Lung microvascular endothelial cell (primary cell): ENCODE measurements at regions not wholly inside any gene's neighbourhood (a gene's known extent, or its start where the extent isn't known, plus 50 kb on each side); places are given as distances from the start of the nearest gene placed in this dataset.

ENCODE experiments used
- DNase-seq, 2 donors: peaks; one replicate each; pipeline versions ENCODE4 v3.0.0 to v3.0.0-alpha.2; 2010; ENCODE audit warnings: low read depth in 2 of 2

DNA sequence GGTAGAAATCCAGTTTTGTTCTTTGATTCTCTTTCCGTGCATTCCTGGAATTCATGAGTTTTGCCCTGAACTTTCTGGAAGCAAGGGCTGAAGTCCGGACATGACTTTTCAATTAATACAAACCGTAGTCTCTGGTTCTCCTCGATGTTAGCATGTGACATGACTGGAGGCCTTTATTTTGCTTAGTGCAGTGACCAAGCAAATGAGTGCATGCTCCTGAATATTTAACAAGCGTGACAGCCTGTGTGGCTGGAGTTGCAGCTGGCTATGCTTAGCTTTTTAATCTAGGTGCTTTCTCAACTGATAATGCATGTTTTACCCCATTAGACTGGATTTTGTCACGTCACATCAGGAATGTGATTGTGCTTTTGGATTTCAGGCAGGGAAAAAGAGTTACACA is 302.1 kb downstream of the MAP2K6 start:
- no peak for DNase-seq

DNA sequence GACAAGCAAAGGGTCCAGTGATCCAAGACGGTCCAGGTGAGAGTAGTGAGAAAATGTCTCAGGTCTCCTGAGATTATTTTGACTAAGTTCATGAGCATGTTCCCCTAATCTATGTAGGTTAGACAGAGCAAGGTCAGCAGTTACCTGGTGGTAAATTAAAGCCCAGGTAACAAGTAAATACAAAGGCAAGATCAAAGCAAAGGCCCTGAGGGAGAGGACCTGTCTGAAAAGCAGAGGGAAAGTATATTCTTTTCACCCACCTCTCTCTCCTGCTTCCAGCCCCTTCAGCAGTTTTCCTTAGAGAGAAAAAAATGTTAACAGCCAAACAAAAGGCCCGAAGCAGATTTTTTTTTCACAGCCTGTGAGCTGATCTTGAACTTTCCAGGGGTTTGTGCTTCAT is 302.7 kb downstream of the MAP2K6 start:
- DNase-seq: no peak

DNA sequence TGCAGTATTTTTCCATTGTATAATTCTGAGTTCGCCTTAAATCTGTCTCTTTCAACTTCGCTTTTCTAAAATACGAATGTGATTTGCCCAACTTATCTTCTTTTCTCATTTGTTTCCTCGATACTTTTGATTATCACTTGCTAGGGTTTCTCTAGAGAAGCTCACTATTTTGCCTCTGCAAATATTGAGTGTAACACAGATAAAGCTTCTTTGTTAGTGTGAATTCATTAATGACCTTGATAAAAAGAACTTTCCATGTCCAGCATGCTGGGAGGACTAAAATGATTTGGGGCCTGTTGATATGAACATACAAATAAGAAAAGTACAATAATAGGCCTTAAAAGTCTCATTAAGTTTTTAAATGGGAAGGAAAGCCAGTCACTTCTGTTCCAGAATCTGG is 303.3 kb downstream of the MAP2K6 start:
- no peak for DNase-seq

DNA sequence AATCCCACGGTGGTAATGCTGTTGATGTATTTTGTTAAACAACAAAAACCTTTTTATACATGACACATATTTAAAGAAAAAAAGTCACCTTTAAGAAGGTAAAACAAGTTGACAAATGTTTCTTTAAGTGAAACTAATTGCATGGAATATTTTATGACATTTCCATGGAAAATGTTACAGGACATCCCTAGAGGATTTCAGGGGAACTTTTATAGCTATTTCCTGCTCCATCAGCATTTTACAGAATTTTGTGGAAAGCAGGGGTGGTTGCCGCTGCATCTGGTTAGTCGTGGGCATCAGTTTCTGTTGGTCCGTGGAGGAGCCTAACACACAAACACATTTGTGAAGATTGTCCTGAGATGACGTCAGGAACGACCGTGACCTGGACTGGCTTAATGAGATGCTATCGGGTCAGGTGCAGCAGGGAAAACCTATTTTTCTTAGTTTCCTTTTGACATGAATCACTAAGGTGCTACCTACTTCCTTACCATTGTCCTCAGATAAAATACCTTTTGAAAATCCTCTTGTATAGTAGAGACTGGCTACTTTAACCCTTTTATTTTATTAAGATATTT is 305.1 kb downstream of the MAP2K6 start:
- DNase-seq: peak in 1 of 2 donors; percentile 3

DNA sequence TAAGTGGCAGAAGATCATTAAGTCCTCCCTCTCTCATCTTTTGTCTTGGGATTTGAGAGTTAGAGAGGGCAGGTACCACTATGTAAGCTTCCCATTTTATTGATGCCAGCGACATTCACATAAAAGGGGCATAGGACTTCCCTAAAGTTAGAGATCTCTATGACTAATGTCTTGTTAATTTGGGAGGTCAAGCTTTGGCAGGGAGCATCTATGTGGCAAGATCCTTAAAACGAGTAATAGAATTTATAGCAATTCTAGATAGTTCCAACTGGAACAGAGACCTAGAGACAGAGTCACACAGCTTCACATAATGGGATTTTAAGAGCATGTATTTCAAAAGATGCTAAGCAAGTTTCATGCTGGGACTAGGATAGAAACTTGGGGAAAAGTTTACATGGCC is 308.0 kb downstream of the MAP2K6 start:
- no peak for DNase-seq

DNA sequence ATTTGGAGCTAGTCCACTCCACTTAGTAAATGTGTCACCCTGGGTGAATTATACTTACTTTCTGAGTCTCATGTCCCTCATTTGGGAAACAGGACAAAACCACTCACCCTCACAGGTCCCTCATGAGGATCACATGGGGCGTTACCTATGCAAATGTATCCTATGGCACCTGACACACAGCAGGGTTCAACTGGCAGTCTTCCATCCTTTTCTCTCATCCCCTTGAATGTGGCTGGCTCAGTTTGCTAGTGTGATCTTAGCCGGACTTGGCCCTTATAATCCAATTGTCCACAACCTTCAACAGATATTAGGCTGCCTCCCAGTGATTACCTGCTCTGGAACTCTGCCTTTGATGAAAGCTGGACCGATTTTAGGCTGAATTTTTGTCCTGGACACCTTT is 308.8 kb downstream of the MAP2K6 start:
- no peak for DNase-seq

DNA sequence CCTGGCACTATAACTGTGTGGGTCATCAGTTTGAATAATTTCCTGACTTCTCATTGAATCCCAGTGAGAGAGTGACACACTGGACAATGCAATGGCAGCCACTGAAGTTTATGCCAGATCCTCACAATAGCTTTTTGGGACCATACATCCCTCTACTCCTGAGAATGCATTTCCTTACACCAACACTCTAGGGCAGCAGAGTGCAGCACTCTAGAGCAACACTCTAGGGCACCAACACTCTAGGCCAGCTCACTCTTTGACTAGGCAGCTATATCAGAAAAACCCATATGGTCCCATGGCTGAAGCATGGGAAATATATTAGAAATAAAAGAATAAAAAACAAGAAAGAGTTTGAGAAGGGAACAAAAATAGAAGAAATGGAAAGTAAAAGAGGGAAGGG is 309.2 kb downstream of the MAP2K6 start:
- DNase-seq: peak; percentile 12 to 16

DNA sequence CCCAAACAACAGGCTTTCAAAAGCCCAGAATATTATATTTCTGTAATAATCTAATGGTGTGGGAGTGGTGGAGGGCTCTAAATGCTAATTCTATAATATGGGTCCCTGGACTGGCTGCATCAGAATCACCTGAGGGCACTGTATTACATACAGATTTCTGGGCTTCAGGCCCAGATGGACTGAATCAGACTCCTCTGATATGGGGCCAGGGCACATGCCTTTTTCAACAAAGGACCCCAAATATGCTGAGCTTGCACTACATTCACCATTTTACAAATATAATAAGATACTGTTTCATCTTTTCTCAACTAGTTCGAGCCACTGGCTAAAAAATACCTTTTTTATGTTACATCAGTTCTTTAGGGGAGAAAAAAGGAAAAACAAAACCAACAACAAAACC is 309.7 kb downstream of the MAP2K6 start:
- no peak for DNase-seq

DNA sequence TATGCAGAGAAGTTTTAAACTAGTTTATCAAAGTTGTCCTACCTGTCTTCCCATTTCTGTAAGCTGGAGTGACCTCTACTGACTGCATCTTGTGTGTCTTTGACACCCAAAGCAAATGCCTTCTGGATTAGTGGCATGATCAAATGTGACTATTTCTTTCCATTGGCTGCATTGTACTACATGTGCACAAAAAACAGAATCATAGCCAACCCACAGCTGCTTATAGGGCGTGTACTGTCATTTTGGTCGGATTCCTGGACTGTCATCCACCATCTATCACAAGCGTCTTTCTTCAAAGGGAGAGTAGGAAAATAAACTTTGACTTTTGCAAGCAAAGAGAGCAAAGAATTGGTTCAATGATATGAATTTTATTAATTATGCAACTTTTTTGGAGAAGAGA is 310.6 kb downstream of the MAP2K6 start:
- no peak for DNase-seq

DNA sequence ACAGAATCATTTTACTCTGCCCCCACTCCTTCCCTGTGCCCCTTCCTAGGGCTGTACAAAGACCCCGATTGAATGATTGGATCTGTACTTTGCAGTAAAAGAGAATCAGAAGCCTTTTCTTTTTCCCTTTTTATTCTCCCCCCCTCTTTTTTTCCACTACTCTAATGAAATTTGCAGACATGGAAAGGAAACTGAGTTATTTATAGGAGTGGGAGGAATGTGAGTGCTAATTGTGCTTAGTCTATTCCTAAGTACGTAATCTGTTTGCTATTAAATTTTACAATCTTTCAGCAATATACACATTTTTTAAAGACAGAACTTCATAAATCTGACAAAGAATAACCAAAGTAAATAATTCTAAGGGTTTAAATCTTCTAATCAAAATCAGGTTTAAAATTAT is 314.3 kb downstream of the MAP2K6 start:
- no peak for DNase-seq

DNA sequence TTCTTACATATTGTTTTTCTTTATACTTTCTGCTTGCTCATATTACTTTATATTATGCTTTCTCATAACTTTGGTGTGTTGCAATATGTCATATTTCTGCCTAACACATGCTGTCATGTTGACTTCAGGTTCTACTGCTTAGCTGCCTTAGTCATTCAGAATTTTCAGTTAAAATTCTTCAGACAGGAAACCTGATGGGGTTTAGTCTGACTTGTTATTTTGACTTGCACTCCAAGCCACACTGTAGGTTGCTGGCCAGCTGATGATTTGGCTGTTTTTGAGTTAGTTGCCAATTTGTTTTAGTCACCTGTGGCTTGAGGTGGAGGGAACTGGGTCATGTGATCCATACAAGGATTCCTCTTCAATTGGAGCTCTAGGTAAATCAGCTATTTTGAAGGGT is 315.4 kb downstream of the MAP2K6 start:
- peak in 1 of 2 donors; percentile 24 for DNase-seq

DNA sequence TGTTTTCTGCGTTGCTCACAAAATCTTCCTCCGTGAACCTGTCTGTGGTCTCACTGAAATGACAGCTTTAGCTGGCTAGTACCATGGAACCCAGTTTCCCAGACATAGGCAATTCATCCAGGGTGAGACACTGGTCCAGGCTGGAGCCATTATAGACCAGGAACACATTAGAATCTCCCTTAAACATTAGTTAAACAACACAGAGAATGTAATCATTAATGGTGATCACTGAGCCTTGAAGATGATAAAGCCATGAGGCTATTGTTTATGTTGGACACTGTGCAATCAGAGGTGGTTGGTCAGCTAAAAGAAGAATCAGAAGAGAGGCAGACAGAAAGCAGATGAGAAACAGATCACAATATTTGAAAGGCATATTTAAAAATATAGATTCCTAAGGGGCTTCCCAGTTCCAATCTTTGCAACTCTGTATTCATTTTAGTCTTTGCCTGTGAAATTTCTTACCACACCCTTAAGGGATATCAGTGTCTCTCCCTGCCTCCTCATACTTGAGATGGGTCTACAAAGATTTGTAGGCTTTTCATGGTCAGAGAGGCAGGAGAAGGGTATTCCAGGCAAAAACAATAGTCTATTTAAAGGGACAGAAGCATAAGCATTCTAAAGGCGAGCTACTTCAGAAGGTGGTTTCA is 317.9 kb downstream of the MAP2K6 start:
- DNase-seq: no peak

DNA sequence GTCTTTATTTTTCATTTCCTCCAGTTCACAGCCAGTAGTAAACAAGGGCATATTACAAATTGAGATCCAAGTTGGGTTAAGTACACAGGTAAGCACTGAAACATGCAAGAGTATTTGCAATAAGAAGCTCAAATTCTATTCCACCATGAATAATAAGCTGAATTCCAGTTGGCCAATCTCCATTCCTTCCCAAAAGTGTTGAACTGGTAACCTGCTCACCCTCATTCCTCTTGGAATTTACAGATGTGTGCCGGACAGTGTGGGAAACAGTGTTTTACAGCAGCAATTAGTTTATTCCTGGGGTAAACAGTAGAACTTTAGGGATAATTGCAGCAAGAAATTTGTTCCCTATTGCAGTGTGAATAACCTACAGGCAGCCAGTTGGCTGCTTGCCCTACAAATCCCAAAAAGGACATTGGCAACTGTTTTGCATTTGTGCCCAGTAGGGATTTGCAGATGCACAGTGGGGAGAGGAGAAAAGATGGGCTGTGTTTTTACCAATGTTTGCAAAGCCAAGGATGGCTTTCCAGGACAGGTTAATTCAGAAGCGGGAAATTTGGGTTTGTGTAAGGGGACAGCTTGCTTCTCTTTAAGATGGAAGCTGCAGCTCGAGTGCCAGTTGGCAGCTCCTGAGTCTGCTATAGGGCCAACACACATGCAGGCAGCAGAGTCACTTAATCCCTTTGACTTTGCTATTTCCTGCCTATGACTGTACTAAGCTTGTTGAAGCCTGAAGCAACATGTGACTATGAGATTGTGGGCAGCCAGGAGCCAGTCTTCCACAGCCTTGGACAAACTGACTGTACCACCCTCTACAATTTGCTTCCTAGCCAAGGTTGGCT is 318.9 kb downstream of the MAP2K6 start:
- peak in 1 of 2 donors; percentile 63 for DNase-seq

DNA sequence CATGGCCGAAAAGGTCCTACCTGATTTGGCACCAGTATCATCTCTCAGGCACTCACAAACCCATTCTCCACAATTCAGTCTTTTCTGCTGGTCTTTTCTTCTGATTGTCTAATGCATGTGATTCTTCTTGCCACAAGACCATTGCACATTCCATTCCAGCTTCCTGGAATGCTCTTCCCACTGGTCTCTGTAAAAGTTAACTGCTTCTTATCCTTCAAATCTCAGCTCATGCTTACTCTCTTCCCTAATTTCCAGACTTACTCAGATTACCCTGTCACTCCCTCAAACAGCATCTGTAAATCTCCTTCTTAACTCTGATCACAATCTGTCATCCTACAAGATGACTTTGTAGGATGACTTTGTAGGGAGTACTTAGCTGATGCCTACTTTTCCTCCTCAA is 320.2 kb downstream of the MAP2K6 start:
- no peak for DNase-seq

DNA sequence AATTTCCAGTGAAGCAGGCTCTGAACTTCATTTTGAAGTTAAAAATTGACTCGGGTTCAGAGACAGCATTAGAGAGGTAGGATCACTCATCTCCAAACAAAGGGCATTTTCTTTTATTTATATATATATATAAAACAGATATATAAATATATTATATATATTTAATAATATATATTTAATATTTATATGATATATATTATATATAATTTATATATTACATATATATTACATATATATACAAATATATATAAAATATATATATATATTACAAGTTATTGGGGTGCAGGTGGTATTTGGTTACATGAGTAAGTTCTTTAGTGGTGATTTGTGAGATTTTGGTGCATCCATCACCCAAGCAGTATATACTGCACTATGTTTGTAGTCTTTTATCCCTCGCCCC is 320.8 kb downstream of the MAP2K6 start:
- no peak for DNase-seq

DNA sequence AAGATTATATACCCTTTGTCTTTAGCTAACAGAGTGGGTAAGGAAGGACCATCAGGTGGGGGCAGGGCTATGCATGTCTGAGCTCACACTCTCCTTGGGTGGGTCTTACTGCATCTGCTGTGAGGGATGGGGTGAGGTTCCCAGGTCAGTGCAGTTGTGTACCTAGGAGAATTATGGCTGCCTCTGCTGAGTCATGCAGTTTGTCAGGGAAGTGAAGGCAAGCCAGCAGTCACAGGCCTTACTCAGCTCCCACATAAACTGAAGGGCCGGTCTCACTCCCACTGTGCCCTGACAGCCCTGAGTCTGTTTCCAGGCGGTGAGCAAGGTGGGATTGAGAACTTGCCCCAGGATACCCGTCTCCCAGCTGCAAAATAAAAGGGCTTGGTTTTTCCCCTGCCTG is 328.6 kb downstream of the MAP2K6 start:
- no peak for DNase-seq

DNA sequence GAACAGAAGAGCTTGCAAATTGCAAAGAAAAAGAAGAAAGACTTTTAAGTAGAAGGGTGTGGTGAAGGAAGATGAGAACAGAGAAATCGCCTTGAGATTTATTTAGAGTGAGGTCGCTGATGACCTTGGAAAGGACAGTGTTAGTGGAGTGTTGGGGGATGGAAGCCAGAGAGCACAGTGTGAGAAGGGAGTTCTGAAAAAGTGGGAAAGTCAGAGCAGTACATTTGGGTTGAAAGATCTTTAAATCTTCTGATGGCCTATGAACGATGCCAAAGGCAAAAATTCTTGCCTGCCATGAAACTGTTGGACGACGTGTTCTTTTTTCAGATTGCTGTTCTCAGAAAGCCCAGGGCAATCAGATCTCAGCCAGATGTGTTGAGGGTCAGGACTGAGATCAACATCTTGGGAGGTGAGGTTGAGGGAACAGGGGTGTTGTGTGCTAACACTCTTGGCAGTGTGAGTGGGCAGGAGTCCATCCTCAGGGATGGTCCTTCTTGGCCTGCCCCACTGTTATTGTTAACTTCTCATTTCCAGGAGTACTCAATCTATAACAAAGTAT is 330.1 kb downstream of the MAP2K6 start:
- no peak for DNase-seq

DNA sequence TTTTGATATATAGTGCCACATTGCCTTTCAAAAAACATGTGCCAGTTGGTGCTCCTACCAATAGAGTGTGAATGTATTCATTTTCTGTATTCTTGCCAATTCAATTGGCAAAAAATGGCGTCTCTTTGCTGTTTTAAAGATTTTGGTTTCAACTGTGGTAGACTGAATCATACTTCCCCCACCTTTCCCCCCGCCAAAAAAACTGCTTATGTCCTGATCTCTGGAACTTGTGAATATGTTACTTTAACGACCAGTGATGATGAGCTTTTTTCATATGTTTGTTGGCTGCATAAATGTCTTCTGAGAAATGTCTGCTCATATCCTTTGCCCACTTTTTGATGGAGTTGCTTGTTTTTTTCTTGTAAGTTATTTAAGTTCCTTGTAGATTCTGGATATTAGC is 325.1 kb upstream of the KCNJ16 start:
- DNase-seq: no peak

DNA sequence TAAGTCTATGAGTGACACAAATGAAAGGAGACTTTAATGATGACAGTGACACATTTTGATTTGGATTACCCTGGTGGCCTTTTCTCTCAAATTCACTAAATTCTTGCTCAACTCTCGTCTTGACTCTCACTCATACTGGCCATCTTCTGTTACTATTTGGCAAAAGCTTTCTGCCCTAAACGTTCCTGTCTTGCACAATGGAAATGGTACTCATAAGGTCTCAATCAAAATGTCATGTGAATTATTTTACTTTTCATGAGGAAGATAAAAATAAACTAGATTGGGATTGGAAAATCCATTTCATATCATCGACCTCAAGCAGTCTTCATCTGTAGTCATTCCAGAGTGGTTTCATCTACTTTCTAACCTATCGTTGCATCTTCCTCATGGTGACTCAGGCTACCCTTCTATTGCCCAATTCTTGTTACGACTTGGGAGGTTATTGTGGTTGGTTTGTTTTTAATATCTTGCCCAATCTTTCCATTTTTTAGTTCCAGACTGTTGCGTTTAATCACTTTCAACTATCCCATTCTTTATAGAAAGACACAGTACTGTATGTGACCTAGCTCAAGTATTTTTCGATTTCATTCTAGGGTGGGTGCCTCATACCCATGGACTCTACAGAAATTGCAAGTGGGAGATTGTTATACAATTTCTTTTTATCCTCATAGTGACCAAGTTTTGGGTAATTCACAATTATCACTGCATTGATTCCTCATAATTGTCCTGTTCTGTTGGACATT is 317.2 kb upstream of the KCNJ16 start:
- DNase-seq: no peak

DNA sequence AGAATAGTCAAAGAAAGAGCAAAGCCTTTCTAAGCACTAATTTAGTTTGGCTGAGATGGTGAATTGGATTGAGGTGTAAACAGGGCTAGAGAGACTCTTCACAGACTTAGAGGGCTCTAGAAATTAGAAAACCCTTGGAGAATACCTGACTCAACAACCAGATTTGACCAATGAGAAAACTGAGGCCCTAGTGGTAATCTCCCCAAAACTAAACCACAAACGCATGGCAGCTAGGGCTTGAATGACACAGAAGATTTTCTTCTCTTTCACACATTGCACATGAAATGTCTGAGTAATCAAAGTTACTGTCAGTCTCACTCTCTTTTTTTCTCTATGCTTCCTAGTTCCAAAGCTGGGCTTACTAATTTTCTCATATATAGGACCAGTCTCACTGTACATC is 314.5 kb upstream of the KCNJ16 start:
- no peak for DNase-seq

DNA sequence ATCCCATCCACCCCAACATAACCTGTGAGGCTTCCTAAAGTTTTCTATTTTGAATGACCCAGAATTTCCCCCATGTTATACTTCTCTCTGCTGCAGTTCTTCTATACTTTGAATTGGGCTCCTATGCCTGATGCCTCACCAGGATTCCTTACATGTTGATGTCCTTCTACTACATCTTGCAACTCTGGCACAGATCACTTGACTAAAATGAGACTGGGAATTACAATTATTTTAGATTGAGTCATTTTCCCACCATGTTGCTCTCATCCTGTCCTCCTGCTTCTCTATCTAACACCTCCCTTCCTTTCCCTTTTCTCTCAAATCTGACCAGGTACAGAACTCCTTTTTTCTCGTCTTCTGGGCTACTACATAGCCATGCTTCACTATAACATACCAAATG is 314.0 kb upstream of the KCNJ16 start:
- no peak for DNase-seq

DNA sequence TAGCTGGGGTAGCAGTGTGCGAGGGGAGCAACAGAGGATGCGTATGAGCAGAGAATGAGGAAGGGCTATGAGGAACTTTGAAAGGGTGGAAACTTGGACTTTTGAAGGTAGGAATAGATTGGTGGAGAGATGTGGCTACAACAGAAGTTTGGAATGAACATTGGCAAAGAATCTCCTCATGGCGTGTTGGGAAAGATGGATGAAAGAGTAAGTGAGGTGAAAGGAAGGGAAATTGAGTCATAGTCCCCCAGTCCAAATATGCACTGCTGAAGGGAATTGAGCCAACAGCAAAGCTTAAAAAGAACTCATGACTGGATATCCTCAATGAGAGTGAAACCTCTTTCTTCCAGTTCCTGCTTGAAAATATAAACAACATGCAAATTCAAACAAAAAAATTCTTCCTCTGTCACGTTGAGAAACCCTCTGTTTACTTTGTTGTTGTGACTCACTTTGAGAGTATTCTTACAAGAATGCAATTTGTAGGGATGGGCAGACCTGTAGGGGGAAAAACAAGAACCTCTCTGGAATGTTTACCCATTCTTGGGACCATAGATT is 313.2 kb upstream of the KCNJ16 start:
- DNase-seq: peak; percentile 1 to 89
